AG20443 (cell line): ENCODE measurements at regions not wholly inside any gene's neighbourhood (a gene's known extent, or its start where the extent isn't known, plus 50 kb on each side); places are given as distances from the start of the nearest gene placed in this dataset.

Experiments used
- DNase-seq: peaks from one replicate; pipeline ENCODE4 v3.0.0; 2012; ENCODE audit warnings: low spot score, mixed read lengths

DNA sequence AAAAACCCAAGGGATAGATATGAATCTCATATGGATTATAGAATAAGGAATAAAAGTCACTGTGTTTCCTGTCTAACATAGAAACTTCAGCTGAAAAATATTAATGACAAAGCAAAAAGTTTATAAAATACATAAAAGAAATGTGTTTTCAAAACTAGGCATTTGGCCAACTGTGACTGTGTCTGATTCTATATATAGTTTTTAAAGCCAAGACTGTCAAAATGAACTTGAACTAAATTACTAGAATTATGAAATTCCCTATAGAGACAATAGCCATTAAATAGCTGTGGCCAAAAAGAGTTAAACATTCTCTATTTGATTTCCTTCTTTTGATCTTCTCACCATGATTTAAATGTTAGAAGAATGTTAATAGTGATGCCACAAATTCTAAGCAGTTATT lies 311.2 kb upstream of the SEMA3D start:
- no peak for DNase-seq

DNA sequence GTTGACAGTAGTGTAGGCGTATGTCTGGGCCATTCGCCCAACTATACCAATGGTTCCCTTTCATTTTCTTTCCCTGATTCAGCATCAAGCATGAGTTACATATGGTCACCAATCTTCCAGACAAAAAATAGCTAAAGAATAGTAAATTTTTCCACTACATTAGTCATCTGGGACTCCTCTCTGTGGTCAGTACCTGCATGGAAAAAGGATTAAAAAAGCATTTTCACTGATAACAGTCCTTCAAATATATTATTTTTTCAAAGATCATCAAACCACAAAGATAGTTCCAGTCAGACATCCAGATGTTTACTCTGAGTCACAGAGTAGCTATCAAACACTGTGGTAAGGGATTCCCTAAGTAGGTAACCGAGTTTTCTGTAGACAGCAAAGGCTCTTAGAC lies 302.6 kb upstream of the SEMA3D start:
- peak; percentile 30 for DNase-seq

DNA sequence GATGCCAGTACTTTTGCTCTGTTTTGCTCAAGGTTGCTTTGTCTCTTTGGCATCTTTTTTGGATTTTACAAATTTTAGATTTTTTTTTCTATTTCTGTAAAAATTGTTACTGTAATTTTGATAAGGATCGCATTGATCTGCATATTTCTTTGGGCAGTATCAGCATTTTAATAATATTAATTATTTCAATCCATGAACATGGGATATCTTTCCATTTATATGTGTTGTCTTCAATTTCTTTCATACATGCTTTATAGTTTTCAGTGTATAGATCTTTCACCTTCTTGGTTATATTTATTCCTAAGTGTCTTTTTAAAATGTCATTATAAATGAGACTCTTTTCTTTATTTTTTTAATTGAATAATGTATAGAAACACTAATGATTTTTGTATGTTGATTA lies 301.6 kb upstream of the SEMA3D start:
- no peak for DNase-seq

DNA sequence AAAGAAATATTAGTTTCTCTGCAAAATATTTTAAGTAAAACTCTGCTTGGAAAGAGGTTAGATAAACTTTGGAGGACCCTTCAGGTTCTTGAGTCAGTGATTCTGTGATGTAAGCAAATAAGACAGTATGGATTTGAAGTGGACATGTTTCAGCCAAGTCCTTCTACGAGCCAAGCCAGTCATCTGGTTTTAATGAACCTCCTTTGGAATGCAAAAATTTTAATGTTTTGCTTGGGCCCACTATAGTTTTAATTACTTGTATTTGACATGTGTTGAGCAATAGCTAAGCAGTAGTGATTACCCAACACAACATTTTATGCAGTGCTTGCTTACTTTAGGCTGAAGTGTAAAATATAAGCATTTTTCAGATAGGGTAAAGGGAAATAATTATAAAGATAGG lies 296.3 kb upstream of the SEMA3D start:
- DNase-seq = peak; percentile 23

DNA sequence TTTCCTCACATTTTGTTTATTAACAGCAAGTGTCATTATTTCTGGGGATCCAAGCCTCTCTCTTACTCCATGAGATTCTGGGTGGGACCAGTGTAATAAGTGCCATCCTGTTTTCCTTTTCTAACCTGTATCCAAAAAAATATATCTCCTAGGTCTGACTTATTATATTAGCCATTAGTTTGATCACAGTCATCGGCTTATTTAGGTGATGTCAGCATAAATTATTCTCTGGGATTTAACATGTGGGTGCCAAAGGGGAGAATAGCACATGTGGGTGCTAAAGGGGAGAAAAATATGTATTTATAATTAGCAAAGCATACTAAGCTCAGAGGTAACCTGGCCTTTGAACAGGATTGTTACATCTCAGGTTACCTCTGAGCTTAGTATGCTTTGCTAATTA lies 293.8 kb upstream of the SEMA3D start:
- no peak for DNase-seq

DNA sequence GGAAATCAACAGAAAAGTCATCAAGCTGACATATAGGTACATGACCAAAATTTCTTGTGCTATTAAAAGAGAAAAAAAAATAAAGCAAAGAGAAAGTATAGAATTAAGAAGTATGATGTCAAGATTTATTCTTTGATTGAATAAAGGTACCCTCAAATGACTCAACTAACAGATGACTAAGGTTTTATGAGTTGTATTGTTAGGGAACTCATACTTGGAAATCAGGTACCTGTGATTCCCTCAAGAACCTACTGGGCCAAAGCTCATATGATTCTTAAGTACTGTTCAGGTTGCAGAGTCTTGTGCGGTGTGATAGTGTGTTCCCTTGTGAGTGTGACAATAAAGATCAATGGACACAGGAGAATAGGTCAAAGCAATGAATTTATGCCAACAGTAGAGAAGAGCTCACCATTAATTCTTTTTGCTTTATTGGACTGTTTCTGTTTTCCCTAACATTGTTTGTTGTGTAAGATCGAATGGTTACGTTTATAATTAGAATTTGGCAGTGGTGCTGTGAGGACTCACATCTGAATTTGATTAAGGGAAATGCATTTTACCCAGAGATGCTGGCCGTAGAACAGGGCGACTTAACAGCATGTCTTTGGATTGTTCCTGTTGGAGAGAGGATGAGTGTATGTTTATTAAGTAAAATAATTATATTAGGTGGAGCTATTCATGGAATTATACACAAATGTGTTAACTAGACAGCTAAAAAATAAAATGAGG lies 293.2 kb upstream of the SEMA3D start:
- DNase-seq = peak; percentile 63

DNA sequence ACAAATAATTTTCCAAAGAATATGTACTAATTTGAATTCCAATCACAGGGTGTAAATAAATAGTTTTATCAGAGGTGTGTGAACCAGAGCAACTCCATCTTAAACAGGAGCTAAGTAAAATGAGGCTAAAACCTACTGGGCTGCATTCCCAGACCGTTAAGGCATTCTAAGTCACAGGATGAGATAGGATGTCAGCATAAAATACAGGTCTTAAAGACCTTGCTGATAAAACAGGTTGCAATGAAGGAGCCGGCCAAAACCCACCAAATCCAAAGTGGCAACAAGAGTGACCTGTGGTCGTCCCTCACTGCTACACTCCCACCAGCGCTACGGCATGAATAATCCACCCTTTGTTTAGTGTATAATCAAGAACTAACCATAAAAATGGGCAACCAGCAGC lies 291.7 kb upstream of the SEMA3D start:
- no peak for DNase-seq

DNA sequence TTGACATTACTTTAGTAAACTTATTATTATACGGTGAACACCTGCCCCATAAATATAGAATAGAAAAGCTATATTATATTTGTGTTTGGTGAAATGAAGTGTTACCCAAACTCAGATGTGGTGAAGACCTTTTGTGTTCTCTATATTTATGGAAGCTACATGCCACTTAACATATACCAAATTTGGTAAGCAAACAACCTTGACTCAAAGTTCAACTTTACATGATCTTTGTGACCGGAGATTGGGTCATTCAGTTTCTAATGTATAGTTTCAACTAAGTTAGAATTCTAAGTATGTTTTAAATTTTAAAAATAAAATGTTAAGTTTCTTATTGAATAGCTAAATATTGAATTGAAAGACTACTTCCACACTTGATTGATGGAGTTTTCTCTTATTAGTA lies 288.6 kb upstream of the SEMA3D start:
- DNase-seq = no peak

DNA sequence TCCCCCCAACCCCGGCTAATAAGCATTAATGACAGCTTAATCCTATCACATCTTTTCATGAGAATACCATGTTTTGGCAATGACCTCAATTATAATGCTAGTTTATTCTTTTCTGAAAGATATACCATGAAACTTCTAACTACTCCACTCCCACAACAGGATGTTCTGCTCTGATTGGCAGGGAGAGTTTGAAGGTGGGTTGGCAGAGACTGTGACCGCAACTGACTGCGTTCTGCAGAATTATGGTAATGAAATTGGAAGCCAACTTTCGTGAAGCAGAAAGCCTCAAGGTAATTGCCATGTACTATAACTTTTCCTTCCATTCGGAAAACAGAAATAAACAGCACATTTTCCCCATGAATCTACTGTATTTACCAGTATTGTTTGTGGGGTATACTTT lies 288.2 kb upstream of the SEMA3D start:
- no peak for DNase-seq

DNA sequence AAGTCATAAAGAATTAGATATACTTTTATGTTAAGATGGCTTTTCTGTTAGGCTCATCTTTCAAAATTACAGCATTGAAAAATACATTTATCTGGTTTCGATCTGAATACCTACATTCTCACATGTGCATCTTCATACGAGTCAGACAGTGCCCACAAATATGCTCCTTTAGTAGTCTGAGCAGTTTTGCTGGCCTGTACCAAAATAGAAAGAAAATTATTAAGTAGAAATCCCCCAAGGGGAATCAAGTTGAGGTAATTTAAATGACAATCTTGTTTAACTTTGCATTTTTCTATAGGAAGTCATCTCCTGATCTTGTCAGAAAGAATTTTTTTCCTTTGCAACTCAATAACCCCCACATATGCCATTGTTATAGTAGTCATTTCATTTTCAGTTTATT lies 287.4 kb upstream of the SEMA3D start:
- DNase-seq = no peak

DNA sequence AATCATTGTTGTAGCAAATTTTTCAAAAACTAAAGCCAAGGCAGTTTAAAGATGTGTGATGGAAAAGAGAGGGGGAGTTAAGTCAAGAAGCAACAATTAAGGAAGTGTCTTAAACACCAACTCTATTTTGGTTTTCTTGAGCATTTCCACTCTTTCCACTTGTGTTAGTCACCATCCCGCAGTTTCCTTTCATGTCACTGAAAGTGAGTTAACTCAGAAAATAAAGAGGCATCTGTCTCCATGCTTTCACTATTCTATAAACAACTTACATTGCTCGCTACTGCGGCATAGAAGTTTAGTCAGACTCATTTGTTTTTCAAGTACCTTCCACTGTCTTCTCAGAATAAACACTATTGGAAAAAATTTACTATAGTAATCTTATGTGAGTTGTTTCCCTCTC lies 284.9 kb upstream of the SEMA3D start:
- no peak for DNase-seq

DNA sequence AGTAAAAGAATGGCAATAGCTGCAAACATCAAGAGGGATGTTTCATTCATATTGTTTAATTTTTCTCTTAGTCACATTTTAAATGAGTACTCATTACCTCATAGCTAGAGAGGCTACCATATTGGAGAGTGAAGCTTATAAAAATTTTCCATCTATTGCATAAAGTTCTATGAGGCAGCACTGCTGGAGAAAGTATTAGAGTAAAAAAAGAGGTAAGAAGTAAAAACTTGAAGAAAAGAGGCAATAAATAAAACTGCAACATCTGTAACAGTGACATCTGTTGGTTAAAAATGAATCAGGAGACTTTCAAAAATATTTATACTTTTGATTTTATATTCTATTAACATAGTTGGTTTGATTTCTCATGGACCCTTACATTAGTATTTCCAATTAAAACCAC lies 284.5 kb upstream of the SEMA3D start:
- DNase-seq = no peak

DNA sequence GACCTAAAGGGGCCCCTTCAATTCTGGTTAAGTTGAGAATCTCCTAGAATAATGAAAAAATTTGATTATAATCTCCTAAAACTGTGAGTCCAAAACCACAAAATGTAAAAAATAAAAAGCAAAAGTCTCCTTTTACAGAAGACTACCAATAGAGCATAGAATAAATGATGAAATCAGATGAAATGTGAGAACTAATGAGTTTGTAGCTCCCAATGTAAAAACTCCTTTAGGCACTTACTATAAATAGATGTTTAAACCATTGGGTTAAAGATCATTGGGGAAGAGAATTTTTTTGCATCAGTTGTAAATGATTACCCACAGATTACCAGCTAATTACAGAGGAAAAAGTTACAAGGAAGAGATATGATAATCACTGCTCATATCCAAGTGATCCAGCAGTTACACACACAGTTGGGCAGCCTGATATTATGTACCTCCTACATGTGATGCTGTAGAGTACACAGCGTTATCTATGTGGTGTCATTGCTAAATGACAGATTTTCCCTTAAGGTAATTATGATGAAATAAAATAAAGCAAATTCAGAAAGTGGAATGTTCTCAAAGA lies 282.7 kb upstream of the SEMA3D start:
- DNase-seq = no peak

DNA sequence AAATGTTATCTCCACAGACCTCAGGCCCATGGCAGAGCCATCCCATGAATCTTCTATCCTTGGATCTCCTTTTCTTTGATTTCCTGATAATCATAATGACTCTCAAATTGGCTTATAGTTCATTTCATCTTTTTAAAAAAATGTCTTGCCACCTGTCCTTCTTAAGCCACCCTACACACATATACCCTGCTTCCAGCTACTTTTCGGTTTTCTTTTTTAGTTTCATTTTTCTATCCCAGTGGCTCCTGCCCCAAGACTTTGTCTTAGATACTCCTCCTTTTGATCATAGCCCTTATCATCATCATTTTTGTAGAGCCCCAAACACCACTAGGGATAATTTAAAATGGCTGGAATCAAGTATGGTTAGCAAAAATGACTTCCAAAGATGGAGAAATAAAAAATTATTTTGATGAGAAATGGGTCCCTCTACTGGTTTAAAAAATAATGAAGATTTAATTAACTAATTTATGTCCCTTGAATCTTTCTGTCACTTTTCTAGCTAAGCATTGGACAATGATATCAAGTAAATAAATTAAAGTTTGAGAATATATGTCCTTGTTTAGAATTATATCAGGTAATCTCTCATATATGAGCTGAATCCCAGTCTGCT lies 277.3 kb upstream of the SEMA3D start:
- DNase-seq = no peak

DNA sequence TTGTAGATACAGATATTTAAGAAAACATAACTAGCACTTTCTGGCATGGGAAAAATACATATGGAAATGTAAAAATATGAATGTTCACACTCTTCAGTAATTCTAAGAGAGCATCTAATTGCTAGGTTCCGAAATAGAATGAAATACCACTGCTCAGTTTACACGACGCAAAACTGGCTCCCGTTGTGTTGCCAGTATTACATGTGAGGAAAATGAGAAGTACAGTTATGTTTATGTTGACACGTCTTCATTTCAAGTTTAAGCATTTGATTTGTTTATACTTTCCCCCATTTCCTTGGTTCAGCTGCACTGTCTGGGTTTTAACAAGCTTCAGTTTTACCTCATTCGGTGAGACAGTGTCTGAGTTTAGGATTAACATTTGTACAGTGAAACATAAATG lies 275.8 kb upstream of the SEMA3D start:
- DNase-seq = no peak

DNA sequence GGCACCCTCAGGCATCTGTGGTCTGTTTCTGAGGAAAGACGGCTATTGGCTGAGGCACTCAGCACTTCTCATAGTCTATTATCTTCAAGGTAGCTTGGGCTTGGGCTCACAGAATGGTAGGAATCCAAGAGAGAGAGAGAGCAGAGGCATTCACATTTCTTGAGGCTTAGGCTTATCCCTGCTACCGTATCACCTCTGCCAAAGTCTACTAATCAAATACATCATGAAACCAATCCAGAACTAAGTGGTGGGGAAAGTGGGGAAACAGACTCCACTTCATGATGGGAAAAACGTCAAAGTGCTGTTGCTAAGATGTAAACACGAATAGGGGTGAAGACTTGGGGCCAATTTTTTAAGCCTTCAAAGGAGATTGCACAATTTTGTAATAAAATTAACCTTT lies 271.1 kb upstream of the SEMA3D start:
- DNase-seq = no peak

DNA sequence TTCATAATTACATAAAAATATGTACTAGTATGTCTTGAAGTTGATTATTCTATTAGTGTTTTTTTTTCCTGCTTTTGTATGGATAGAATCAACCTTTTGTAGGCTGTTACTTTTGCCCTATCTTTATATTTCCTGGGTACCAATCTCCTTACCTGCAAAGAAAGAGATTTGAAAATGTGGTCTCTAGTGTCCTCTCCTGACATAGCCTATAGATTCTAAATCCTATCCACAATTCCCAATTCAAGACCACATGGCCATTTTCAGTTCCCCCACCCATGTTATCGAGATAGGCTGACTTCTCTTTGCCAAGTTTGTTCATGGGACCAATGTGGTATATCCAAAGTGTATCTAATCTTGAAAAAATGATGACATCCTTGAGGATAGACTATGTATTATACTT lies 269.4 kb upstream of the SEMA3D start:
- DNase-seq = no peak

DNA sequence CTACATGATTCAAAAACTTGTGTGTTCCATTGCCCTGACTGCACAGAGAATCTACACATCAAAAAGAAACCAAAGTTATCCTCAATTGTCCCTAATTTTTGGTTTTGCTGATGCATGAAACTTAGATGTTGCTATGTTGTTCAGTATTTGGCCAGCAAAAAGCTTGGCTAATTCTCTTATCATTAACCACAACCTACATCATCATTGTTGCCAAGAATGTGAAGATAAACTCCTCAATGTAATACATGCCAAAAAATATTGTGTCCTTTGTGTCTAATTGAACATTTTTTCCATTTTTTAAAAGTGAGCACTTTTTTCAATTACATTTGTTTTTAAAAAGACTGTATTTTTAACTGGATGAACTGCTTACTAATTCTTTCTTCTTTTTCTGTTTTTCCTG lies 268.0 kb upstream of the SEMA3D start:
- DNase-seq = no peak

DNA sequence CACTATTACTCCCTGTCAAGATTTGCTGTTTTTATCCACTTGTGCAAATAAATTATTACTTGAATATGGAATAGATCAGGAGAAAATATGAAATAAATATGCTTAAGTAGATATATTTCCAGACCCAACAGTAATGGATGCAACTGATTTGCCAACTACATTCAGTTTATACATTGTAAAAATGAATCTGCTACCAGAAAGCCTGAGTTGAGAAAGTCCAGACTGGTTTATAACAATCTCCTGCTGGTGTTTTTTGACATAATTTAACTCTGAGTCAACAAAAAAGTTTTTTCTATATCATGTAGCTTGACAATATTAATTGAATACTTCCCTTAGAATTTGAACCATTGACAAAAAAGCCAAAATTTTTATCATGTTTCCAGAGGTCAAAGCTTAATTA lies 265.8 kb upstream of the SEMA3D start:
- DNase-seq = no peak

DNA sequence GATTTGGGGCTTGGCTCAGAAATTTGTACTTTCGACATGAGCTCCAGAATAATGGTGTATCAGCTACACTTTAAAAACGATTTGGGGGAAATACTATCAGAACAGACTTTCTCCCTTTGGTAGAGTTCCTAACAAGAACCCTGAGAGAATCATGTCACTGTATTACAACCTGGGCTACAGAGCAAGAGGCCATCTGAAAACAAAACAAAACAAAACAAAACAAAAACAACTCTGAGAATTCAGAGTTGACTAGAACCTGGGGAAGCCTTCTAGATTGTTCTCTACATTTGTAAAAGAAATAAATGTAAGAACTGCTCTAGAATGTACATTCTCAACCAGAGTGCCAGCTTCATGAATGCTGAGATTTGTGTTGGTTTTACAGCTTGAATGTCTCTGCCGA lies 262.6 kb upstream of the SEMA3D start:
- DNase-seq = no peak

DNA sequence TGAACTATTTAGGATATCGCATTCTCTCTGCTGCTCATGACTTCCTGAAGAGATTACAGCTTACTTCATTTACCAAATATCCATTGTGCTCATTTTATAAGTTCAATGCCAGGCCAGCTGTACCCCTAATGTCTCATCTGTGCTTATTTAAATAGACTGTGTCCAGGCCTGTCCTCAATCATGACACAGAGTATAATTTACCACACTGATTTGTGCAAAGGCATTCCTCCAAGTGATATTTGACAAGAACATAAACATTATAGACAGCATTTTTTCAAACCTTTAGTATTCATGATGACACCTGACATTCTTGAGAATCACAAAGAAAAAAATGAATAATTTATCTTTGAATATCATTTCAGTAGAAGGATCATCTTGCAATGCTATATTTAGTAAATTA lies 260.1 kb upstream of the SEMA3D start:
- DNase-seq = no peak

DNA sequence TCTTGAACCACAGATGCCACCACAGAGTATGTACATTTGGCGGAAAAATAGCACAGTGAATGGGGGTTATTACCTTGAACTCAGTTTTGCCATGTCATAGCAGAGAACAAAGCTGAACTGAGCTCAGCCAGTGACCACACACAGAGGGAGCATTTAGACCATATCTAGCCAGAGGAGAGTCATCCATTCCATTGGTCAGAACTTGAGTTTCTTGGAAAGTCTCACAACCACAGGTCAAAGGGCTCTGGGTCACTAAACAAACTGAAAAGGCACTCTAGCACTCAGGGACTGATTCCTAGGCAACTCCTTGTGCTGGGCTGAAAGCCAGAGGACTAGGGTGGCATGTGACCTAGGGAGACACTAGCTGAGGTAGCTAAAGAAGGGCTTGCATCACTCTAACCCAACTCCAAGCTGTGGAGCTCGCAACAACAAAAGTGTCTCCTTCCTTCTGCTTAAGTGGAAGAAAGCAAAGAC lies 239.7 kb upstream of the SEMA3D start:
- DNase-seq = no peak

DNA sequence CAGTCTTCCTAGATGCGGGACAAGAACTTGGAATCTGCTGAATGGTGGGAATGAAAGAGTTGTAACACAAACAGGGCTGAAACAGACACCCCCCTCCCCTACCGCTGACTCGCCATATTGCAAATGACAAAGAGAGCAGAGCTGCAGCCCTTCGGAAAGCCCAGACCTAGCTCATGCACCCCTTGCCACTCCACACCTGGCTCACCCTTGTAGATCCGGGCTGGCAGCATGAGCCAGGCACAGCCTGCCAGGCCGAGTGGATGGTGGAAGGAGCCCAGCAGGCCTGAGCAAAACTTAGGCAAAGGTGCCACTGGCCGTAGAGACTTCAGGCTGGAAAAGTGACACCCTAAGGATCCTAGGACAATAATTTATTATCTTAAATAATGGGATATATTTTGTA lies 237.4 kb upstream of the SEMA3D start:
- DNase-seq = no peak
